Coronary artery (tissue), 2 donors: ENCODE measurements at regions not wholly inside any gene's neighbourhood (a gene's known extent, or its start where the extent isn't known, plus 50 kb on each side); places are given as distances from the start of the nearest gene placed in this dataset.

Experiments
- DNase-seq: peaks from one replicate; pipeline ENCODE4 v3.0.0-alpha.2; 2017; ENCODE audit warnings: low spot score
- H3K27ac ChIP-seq, 2 donors: fragments of 200-600 bp; sonication (generic); one replicate each; pipeline ENCODE4 v1.5.1; 2016 to 2019
- H3K4me3 ChIP-seq: fragments of 200-600 bp; sonication (generic); 2 replicates; pipeline ENCODE4 v1.5.1; 2016; ENCODE audit warnings: mild to moderate bottlenecking, moderate library complexity
- TF ChIP-seq, protein P1 (sequence below): fragments of 200-600 bp; sonication (generic); IDR thresholded peaks from one replicate; pipeline ENCODE4 v1.5.1; 2019; ENCODE audit warnings: antibody characterized with exemption

DNA sequence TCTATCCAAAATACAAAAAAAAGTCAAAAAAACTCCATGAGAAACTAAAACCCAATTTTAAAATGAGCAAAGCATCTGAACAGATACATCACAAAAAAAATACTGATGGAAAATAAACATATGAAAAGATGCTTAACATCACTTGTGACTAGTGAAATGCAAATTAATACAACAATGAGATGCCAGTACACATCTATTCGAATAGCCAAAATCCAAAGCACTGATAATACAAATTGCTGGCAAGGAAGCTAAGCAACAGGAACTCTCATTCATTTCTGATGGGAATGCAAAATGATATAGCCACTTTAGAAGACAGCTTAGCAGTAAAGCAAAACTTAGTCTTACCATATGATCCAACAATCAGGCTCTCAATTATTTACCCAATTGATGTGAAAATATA lies 190.2 kb upstream of the FN1 start:
- H3K27ac ChIP-seq: no peak overlapping the region
- TF ChIP-seq, protein P1, sequence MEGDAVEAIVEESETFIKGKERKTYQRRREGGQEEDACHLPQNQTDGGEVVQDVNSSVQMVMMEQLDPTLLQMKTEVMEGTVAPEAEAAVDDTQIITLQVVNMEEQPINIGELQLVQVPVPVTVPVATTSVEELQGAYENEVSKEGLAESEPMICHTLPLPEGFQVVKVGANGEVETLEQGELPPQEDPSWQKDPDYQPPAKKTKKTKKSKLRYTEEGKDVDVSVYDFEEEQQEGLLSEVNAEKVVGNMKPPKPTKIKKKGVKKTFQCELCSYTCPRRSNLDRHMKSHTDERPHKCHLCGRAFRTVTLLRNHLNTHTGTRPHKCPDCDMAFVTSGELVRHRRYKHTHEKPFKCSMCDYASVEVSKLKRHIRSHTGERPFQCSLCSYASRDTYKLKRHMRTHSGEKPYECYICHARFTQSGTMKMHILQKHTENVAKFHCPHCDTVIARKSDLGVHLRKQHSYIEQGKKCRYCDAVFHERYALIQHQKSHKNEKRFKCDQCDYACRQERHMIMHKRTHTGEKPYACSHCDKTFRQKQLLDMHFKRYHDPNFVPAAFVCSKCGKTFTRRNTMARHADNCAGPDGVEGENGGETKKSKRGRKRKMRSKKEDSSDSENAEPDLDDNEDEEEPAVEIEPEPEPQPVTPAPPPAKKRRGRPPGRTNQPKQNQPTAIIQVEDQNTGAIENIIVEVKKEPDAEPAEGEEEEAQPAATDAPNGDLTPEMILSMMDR: no peak
- no peak for DNase-seq

DNA sequence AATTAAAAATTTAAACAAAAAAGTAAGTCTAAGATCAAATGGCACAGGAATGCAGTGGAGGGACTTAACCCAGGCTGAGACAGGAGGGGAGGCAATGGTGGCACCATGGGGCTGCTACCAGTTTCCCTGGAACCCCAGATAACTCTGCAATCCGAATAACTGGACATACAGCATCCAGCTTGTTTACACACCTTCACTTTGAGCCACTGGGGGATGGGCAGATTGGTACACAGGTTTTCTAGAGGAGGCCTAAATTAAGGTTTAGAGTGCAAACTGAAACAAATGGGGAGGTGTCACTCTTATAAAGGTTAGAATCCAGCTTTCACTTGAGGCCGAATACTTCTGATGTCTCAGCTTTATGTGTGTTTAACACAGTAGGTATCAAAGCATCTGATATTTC lies 189.3 kb upstream of the FN1 start:
- Histone ChIP-seq H3K4me3 (no peak overlapping the region), H3K27ac (peak overlapping the region; percentile 64 to 75)
- DNase-seq: no peak
- TF ChIP-seq, protein P1: no peak

More for the DNA sequence above, 190.2 kb upstream of the FN1 start:
- no peak overlapping the region for H3K4me3 ChIP-seq

DNA sequence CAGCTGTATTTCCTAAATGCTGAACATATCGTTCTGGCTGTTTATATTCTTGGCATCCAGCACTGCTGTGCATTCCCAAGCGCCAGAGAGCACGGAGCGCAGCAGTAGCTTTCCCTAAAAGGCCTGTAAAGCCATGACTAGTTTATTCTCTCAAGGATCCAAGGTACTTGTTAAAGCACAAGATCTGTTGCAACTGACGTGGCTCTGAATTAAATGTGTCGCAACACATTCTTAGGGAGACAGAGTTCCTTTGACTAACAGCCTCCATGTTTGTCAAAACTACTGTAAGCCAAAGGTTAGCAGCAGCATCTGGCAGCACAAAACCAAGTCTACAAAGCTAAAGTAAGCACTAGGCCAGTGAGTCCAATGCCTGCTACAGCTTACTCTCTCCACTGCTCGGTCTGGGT lies 188.6 kb upstream of the FN1 start:
- Histone ChIP-seq H3K4me3 (no peak overlapping the region), H3K27ac (peak overlapping the region; percentile 64 to 85)

DNA sequence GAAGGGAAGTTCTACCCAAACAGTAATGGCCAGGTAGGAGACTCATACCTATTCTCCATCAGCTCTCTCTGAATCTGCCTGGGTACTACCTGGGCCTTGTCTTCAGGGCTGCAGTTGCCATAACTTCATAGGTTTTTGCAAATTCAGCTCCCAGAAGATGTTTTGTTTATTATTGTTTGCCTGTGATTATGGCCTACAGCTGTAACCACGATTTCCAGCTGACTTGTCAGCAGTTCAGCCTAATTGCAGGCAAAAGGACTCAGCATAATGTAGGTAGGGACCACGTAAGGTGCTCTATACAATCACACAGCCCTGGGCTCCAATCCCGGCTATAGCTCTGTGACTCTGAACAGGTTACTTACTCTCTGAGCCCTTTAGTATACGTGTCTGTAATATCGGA lies 187.0 kb upstream of the FN1 start:
- no peak for DNase-seq
- Histone ChIP-seq H3K4me3 (no peak overlapping the region), H3K27ac (peak overlapping the region; percentile 18 to 66)
- TF ChIP-seq, protein P1: no peak

More for the DNA sequence above, 188.6 kb upstream of the FN1 start:
- peak; percentile 83 for DNase-seq
- TF ChIP-seq, protein P1: no peak

DNA sequence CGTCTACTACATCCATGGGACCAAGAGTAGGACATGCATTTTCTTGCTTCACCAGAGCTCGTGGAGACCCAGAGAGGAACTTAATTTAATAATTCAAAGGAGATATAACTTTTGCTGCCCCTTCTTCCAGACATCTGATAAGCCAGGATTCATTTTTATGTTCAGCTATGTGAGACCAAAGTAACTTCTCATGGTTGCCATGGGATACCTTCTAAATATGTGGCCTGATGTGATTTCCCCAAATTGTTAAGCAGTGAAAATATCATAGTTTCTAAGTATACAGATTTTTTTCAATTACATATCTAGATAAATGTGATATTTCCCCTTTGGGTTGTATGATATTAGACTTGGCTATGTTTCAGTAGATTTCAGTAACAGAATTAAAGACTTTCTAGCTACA lies 185.5 kb upstream of the FN1 start:
- DNase-seq: no peak
- peak overlapping the region in 1 of 2 donors; percentile 35 for H3K27ac ChIP-seq
- no peak overlapping the region for H3K4me3 ChIP-seq
- TF ChIP-seq, protein P1: no peak

DNA sequence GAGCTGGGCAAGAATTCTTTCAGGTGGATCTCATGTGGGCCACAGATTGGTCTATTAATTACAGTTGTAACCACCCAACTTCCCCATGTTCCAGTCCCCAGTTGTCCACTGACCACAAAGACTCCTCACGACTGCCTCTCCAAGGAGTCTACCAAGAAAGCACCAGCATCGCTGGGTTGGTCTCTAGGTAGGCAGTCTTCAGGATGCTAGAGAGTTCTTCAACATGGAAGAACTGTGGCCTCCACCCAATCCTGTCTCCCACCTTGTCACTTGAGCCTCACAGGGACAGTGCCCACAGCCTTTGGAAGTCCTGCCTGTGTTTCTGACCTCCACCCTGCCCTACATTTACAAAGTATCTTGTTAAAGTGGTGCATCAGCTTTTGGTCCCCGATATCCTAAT lies 184.7 kb upstream of the FN1 start:
- Histone ChIP-seq H3K27ac (no peak overlapping the region), H3K4me3 (no peak overlapping the region)
- TF ChIP-seq, protein P1: no peak
- DNase-seq: no peak

DNA sequence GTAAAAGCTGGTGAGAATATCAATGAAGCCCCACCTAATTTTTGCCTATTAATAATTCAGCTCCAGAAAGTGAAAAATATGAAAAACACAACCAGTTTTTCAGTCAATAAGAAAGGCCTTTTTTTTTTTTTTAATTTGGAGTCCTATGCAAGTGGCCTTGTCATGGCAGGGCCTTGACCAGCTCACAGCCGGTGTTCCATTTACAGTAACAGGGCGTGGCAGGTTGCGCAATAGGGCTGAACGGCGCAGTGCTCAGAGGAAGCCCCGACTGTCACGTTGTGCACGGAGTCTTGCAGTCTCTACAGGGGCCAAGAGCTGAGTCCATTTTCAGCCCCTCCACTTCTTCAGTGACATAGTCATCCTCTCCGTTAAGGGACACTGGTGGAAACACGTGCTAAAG lies 184.1 kb upstream of the FN1 start:
- H3K4me3 ChIP-seq: no peak overlapping the region
- TF ChIP-seq, protein P1: no peak
- DNase-seq: no peak
- H3K27ac ChIP-seq: no peak overlapping the region
